NT2/D1 (cell line): ENCODE measurements at regions not wholly inside any gene's neighbourhood (a gene's known extent, or its start where the extent isn't known, plus 50 kb on each side); places are given as distances from the start of the nearest gene placed in this dataset.

Experiments used
- YY1 ChIP-seq: IDR thresholded peaks from 2 replicates; pipeline ENCODE4 v1.6.1; 2011; ENCODE audit not compliant: insufficient read length, insufficient read depth
- ZNF274 ChIP-seq: IDR thresholded peaks from 2 replicates; pipeline ENCODE4 v1.6.1; 2011; ENCODE audit warnings: mild to moderate bottlenecking, low read depth, low read length

DNA sequence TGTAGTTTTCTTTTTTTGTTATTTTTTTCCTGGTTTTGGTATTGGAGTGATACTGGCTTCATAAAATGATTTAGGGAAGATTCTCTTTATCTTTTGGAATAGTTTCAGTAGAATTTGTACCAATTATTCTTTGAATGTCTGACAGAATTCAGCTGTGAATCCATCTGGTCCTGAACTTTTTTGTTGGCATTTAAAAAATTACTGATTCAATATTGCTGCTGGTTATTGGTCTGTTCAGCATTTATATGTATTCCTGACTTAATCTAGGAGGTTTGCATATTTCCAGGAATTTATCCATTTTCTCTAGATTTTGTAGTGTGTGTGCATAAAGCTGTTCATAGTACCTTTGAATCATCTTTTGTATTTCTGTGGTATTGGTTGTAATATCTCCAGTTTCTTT is 100.2 kb downstream of the NXNL2 start:
- TF ChIP-seq ZNF274 (no peak), YY1 (no peak)
